ENCODE measurements at regions not wholly inside any gene's neighbourhood (a gene's known extent, or its start where the extent isn't known, plus 50 kb on each side); places are given as distances from the start of the nearest gene placed in this dataset.

DNA sequence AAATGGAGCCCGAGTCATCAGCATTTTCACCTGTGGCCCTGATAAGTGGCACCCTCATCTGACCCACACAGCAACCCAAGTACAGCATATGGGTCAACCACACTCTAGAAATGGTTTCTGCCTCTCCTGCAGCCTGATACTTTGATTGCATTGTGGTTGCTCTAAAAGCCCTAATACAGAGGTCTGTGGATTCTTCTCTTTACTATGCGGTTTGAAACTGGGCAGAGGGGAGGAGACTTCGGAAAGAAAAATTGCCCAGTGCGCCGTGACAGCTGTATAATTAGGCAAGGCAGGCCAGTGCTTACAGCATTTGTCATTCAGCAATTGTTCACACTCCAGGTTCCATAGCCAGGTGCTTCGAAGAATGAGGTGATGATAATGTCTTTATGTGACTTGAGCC is 361.0 kb downstream of the NFIB start:
- TF ChIP-seq, protein P1, sequence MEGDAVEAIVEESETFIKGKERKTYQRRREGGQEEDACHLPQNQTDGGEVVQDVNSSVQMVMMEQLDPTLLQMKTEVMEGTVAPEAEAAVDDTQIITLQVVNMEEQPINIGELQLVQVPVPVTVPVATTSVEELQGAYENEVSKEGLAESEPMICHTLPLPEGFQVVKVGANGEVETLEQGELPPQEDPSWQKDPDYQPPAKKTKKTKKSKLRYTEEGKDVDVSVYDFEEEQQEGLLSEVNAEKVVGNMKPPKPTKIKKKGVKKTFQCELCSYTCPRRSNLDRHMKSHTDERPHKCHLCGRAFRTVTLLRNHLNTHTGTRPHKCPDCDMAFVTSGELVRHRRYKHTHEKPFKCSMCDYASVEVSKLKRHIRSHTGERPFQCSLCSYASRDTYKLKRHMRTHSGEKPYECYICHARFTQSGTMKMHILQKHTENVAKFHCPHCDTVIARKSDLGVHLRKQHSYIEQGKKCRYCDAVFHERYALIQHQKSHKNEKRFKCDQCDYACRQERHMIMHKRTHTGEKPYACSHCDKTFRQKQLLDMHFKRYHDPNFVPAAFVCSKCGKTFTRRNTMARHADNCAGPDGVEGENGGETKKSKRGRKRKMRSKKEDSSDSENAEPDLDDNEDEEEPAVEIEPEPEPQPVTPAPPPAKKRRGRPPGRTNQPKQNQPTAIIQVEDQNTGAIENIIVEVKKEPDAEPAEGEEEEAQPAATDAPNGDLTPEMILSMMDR (IDR thresholded peaks at IDR 0.05), result no peak
- TF ChIP-seq POLR2A (IDR thresholded peaks at IDR 0.05), result no peak

All from uterus (tissue), 2 donors.